ELR (cell line): ENCODE measurements at regions not wholly inside any gene's neighbourhood (a gene's known extent, or its start where the extent isn't known, plus 50 kb on each side); places are given as distances from the start of the nearest gene placed in this dataset.
"Not testable (repeated sequence)": the region's sequence is repeated elsewhere in the genome, so short reads cannot be mapped to it uniquely, and the experiment has no call there.

Experiments
- DNase-seq: peaks from one replicate; pipeline ENCODE4 v3.0.0-alpha.2; 2015; ENCODE audit warnings: low read depth

DNA sequence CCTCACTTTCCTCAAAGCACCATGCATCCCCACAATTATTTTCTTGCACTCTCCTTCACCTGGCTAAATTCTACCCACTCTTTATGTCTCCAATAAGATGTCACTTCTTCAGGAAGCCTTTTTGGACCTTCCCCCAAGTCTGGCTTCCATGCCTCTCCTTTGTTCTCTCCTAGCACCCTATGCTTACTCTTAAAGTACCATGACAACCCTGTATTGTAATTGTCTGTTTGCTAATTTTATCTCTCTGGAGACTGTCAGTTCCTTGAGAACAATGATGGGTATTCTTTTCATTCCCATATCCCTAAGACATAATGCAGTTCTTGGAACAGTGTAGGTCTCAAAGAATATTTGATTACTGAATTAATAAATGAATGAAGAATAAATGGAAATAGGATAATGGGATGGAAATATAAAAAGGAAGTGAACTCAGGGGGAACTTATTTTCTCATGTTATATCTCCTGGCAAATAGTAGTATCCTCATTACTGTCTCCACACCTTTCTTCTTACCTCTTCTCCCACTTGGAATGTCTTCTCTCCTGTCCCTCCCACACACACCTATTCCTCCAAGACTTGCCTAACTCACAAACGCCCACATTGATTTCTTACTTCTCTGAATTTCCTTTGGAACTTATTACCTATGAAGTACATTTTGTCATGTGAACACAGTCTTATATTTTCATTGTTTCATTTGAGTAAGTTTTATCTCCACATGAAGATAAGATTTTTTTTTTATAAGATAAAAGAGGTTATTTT lies 499.1 kb downstream of the NFIB start:
- DNase-seq = no peak

DNA sequence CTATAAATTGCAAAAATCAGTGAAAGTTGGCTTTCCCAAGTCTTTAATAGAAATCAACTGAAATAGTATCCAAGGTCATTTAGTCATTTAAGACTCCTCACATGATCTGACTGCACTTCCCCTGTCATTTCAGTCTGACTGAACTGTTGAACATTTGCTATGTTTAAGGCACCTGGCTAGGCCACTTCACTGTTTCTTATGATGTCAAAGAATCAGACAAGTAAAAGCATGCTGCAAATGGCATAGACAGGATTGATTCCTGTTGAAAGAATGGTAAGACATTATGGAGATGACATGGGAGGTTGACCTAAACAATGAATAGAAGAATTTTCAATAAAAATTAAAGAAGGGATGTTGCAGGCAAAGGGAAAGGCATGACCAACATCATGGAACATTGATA lies 502.1 kb downstream of the NFIB start:
- DNase-seq = no peak

DNA sequence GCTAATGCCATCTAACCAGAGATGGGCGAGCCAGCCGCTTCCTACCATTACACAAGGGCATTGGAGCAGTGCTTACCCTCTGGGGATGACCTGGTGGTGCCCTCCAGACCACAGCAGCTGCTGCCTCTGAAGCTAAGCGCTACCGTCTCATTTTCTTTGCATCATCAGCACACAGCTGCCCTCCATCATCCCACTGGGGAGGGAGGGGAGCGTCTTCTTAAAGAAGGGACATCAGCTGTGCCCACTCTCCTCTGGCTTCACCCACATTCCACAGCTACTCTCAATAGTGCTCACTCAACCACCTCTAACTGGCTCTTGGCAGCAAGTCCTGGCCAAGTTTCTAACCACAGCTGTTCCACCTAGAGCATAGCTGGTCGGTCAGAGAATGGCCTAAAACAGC lies 503.4 kb downstream of the NFIB start:
- DNase-seq = no peak

DNA sequence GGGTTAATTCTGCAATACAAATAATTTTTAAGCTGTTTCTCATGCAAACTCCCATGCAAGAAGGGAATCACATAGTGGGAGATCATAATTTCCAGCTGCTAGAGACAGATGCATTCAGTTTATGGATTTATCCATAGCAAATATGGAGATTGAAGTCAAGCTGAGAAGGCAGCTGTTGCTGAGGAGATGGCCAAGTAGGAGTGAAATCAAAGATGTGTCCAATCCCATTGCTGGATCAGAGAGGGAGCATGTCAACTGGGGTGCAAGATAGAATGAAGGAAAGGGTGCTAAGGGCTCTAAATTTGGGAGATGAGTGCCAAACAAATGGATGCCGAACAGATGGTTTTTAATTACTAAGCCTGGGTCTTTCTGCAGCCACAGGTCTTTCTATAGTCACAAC lies 504.5 kb downstream of the NFIB start:
- no peak for DNase-seq

DNA sequence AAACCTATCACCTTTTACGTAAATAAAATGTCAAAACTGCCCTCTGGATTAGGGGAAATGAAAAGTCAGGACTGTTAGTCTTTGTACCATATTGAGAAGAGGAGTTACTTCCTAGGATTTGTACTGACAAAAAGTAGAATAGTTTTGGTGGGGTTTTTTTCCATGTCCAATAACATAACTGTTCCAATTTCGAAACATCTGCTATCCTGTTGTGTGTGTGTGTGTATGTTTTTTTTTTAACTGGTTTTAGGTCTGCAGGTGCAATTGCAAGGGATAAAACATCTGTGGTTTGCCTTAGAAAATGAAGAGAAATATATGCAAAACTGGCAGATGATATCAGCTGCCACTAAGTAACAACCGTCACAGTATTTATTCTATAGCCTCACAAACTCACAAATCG lies 506.8 kb downstream of the NFIB start:
- DNase-seq = no peak

DNA sequence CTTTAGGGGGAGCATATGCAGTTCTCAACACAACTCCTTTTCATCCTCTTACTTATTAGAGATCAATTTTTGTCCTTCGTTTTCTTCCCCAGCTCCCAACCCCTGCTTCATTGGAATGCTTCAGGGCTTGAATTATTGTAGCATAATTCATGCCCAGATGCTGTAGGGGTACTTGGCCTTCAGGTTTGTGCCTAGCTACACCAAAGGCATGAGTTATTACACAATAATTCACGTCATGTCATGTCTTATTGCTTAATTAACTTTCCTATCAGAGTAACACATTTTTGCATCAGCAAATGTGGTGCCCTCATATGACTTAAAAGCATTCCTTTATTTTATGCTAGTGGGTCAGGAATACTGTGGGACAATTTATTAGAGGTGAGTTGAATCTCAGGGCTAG lies 507.2 kb downstream of the NFIB start:
- DNase-seq = no peak

DNA sequence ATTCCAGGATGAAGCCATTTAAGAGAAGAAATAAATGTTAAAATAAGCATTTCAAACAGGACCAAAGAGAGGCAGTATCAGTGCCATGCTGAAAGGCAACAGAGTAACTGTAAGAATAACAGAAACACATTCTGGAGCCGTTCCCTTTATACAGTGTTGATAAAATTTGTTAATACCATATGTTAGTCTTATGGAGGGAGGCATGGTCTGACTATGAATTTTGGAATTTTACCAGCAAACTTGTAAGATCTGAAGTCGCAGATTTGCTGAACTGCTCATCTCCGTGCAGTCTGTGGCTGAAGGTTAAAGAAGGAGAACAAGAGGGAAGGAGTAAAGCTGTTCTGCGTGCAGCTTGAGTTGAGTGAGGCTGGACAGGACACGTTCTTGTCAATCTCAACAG lies 508.4 kb downstream of the NFIB start:
- DNase-seq = no peak

DNA sequence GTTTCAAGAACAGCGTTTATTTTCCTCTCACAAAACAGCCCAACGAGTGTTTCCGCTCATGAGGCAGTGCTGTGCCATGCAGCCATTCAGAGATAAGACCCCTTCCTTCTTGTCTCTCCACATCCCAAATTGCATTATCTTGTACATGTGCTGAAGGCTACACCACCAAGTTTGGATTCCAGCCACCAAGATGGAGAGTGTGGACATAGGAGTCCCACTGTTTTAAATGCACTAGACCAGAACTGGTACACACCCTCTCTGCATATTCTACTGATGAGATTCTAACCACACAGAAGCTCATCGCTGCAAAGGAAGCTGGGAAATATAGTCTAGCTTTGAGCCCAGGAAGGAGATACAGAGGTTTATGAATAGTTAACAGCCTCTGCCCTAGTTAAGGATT lies 509.4 kb downstream of the NFIB start:
- no peak for DNase-seq

DNA sequence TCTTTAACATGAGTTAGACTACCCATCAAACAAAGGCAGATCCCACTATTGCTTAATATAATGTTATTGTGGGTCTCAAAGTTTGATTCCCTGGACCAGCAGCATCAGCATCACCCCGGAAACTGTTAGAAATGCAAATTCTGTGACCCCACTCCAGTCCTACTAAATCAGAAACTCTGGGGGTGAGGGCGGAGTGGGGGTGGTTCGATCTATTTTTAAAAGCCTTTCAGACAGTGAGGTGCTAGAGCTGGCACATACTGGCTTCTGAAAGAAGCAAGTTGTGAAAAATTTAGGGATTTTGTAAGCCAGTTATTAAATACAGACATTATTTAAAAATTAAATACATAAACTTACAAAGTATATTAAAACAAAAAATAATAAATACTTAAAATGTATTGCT lies 513.2 kb downstream of the NFIB start:
- DNase-seq = no peak

DNA sequence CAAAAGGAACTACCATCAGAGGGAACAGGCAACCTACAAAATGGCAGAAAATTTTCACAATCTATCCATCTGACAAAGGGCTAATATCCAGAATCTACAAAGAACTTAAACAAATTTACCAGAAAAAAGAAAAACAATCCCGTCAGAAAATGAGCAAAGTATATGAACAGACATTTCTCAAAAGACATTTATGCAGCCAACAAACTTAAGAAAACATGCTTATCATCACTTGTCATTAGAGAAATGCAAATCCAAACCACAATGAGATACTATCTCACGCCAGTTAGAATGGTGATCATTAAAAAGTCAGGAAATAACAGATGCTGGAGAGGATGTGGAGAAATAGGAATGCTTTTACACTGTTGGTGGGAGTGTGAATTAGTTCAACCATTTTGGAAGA lies 516.2 kb downstream of the NFIB start:
- DNase-seq = not testable (repeated sequence)

DNA sequence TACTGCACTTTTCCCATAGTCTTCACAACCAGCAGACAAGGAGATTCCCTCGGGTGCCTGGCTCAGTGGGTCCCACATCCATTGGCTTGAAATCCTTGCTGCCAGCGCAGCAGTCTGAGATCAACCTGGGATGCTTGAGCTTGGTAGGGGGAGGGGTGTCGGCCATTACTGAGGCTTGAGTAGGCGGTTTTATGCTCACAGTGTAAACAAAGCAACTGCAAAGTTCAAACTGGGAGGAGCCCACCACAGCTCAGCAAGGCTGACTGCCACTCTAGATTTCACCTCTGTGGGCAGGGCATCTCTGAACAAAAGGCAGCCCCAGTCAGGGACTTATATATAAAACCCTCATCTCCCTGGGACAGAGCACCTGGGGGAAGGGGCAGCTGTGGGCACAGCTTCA lies 512.3 kb upstream of the MPDZ start:
- no peak for DNase-seq

DNA sequence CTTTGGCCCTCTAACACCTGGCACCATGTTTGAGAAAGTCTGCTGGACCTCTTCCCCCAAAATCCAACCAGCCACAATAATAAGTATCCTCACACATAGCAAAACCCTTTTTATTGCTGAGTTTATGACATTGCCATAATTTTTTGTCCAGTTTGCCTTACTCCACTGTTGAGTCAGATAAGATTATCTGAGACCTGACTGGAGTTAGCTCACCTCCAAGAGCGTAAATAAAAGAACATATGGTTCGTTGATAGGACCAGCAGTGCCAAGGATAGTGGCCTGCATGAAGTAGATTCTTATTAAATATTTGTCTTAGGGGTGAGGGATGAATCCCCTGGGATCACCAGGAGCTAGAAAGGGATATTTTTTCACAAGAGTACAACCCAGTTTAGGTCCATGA lies 510.6 kb upstream of the MPDZ start:
- DNase-seq = no peak

DNA sequence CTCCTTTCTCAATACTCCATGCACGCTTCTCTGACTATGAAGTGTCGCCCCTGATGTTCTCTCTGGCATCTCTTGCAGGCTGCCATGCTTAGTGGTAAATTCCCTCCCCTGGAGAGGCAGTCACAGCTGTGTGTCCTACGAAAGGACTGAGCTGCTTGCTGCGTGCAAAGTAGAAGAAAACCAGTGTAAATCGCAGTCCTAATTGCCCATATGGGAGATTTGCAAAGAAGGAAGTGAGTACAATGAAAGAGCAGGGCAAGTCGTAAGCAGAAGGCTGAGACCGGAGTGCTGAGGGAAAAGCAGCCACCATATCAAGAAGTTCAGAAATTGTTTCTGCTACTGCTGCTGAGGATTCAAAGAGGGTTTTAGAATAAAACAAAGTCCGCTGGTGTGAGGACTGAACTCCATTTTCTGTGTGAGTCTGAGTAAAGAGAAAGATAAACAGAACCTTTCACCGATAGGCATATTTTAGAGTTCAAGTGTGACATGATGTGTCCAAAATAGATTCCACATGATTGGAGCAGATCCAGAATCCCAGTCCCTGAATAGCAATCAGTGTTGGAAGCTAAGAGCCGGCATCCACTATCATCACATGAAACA lies 507.8 kb upstream of the MPDZ start:
- no peak for DNase-seq

DNA sequence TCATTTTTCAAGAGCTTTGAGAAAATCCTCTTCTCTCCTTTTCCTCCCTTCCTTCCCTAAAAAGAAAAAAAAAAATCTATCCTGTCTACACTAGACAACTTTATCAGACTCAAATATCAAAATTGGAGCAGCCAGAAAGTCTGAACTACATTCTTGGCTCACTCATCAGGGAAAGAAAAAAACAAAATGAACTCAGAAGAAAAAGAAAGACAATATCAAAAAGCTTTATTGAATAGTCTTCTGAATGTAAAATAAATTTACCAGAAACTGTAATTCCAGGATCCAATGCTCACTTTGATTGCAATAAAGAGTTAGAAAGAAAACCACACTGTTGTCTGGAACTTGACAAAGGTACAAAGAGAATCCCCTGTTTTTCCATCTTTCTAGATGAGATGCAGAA lies 507.2 kb upstream of the MPDZ start:
- no peak for DNase-seq

DNA sequence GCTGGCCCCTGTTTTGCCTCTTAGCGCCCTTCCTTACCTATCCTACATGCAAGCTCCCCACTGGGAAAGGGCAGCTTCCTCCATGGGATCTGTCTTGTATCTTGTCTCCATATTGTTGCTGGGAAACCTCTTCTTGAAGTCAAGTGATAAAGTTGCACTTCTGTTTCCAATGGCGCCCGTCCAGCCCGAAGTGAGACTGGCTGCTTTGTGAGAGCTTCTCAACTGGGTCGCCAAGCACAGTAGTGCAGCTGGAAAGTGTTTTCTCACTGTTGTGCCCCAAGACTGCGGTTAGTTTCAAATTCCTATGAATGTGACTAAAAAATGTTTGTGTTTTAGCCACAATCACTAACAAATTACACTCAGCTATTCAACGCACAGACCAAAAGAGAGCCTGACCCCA lies 506.6 kb upstream of the MPDZ start:
- no peak for DNase-seq

DNA sequence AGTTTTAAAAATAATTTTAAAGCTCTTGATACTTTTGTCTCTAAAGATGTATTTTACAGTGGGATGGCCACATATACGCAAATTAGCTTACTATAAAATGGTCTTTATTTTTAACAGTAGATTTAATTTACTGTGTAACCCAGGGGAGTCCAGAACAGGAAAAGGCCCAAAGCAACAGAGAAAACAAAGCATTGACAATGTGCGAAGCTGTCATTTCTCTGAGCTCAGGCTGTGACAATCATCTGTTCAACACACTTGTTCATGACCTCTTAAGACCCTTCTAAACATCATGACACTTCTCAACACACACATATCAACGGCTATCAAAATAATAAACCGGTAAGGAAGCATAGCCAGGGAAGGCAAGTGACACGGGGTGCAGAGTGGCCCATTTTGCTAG lies 499.6 kb upstream of the MPDZ start:
- no peak for DNase-seq

DNA sequence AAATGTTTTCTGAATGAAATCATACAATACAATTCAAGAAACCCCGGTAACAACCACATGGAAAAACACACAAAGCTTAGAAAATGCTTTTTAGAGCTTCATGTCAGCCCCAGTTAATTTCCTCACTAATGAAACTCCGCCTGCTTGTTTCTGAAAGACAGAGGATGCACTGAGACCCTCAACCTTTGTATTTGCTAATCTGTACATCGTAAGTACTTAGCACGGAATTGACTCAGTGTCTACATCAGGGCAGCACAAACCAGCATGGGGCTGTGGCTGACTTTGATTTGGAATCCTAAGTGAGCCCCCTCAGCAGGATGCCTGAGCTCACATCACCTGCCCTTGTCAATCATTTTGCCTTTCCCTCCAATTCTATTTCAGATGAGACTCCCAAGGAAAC lies 499.1 kb upstream of the MPDZ start:
- DNase-seq = no peak

DNA sequence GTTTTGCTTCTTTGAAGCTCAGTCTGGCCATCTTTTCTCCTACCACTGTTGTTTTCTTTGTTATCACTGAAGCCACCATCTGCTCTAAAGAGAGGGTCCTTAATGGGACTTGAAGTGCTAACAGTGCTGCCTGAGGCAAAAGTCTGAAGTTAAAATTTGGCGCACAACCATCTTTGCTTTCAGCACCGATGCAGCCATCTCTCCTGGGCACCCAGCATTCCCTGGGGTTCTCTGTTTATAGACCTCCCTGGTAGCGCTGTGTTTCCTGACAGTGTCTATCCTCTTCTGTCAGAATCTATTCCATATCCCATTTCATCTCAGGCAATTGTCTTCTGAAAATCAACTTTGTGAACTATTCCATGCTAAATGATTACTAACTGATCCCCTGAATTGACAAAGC lies 491.5 kb upstream of the MPDZ start:
- no peak for DNase-seq

DNA sequence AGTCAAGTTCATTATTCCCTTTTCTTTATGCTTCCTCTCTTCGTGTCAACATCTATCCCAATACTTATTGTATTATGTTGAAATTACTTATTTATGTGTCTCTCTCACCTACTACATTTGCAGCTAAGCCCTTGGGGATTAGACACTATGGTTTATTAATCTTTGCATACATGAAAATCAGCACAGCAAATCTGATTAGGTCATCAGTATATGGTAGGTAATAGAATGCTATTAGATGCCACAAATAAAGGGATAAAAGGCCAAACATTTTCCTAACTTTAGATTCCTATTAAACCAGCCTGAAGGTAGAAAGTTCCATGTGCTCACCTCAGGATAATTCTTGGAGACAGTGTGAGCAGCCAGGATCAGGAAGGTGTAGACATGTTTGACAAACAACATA lies 490.1 kb upstream of the MPDZ start:
- DNase-seq = no peak

DNA sequence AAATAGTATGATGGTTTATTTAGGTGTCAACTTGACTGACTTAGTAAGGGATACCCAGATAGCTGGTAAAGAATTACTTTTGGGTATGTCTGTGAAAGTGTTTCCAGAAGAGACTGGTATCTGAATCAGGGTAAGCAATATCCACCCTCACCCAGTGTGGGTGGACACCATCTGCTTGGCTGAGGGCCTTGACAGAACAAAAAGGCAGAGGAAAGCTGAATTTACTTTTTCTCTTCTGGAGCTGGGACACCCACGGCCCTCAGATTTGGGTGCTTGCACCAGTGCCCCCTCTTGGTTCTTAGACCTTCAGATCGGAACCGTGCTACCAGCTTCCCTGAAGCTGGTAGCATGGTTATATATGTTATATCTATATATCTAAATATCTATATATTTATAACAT lies 489.5 kb upstream of the MPDZ start:
- no peak for DNase-seq

DNA sequence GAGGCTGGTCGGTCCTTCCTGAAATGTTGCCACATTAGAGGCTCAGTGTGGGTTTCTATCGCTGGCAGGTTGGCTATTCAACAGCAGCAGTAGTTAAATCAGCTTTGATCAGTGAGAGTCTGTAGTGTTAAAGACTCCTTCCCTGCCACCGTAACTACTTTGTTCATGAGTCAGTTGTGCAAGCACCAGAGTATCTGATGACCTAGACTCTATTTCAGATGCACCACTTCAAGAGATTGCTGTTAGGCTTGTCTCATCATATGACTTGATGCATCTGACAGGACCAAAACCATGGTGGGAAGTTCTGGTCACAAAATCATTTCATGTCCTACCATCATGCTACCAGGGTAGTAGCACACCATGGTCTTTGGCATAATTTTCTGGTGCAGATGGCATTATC lies 482.7 kb upstream of the MPDZ start:
- no peak for DNase-seq

DNA sequence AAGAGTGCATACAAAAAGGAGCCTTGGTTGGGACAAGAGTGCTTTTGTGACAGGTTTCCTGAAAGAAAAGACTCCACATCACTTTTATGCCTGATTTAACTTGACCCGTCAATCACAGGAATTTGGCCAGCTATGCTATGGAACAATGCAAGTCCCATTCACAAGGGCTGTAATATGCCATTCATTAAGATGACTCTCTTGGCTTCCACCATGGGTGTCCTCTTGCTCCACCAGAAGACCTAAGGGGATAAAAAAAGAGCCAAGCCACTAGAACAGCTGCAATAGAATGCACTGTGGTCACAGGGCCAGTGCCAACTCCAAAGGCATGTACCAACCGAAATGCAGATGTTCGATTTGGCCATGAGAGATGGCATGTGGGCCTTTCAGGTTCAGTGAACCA lies 480.1 kb upstream of the MPDZ start:
- no peak for DNase-seq

DNA sequence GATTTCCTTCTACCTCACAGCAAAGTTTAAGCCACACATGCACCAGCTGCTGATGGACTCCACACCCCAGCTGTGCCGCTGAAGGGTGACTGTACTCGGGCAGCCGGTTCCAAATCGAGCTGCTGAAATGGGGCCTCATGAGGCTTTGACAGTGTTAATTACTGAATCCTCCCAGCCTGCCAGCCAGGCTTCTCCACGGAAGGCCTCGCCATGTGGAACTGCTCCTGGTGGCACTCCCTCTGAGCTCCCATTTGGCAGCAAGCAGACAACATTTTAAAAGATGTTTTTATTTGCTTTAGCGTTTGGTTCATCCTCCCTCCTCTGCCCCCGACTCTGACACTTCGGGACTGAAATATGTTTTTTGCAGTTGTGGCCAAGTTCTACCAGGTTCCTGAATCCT lies 479.4 kb upstream of the MPDZ start:
- no peak for DNase-seq

DNA sequence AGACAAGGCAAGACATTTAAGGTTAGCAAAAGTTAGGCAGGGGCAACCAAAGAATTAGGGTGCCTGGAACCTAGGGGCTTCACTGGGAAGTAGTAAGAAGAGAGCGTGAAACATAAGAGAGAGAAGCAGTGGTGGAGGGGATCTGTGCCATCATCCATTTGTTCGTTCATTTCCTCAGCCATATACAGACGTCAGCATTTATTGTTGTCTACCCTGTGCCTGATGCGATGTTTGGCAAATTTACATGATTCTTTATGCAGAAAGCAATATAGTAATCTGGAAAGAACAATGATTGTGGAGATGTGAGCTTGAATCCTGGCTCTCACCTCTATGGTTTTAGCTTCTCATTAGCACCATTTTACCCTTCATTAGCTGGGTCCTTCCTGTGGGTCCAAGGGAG lies 477.5 kb upstream of the MPDZ start:
- DNase-seq = no peak
